Type B pancreatic cell (in vitro differentiated cells): ENCODE measurements at regions not wholly inside any gene's neighbourhood (a gene's known extent, or its start where the extent isn't known, plus 50 kb on each side); places are given as distances from the start of the nearest gene placed in this dataset.

Experiments
- DNase-seq: peaks from one replicate; pipeline ENCODE4 v3.0.0; 2021; ENCODE audit warnings: mixed read lengths; ENCODE audit not compliant: unreplicated experiment; ENCODE audit errors: extremely low spot score
- H3K27ac Mint-ChIP-seq: 2 replicates; pipeline ENCODE4 v1.8.0; 2021; ENCODE audit warnings: mild to moderate bottlenecking, mixed read lengths
- H3K27me3 Mint-ChIP-seq: 2 replicates; pipeline ENCODE4 v1.8.0; 2021; ENCODE audit warnings: mixed read lengths
- H3K36me3 Mint-ChIP-seq: 2 replicates; pipeline ENCODE4 v1.8.0; 2021; ENCODE audit warnings: mixed read lengths
- H3K4me1 Mint-ChIP-seq: one replicate; pipeline ENCODE4 v1.8.0; 2021; ENCODE audit warnings: mixed read lengths; ENCODE audit not compliant: unreplicated experiment
- H3K4me3 Mint-ChIP-seq: 2 replicates; pipeline ENCODE4 v1.8.0; 2021; ENCODE audit warnings: mild to moderate bottlenecking, mixed read lengths
- H3K9me3 Mint-ChIP-seq: 2 replicates; pipeline ENCODE4 v1.8.0; 2021; ENCODE audit warnings: mixed read lengths
- TF ChIP-seq, protein P1 (sequence below): fragments of 200-600 bp; sonication (generic); conservative IDR thresholded peaks from 2 replicates; pipeline ENCODE4 v1.5.0; 2021; ENCODE audit warnings: antibody characterized with exemption, mild to moderate bottlenecking

DNA sequence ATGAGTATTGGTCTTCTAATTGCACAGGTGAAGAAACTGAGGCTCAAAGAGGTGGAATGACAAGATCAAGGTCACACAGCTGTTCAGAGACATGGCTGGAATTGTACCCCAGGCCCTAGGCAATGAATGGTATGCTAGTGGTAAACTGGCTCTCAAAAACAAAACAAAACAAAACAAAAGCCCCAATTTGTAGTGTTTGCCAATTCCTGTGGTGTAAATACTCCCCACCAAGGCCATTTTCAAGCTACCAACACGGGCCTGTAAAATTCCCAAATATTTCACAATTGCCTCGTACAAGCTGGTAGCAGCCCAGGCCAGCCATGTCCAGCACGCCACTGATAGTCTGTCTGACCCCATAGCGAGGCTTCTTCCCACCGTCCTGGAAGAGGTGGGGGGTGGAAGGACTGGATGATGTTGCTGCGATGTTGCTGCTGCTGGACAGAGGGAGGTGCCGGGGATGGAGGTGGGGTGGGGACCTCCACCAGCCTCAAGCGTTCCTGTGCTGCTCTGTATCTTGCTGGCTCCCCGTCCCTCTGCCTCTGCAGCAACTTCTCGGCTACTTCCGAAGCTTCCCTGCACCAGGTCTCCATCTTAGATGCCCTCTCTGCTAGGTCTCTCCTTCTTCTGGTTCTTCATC, 62.2 kb upstream of the RUNX3 start:
- DNase-seq: no peak
- no peaks in the 10 kb centered on the region for H3K4me1 Mint-ChIP-seq
- no peaks in the 10 kb centered on the region for H3K9me3 Mint-ChIP-seq
- H3K36me3 Mint-ChIP-seq: no peaks in the 10 kb centered on the region
- no peak overlapping the region for H3K4me3 Mint-ChIP-seq
- H3K27ac Mint-ChIP-seq: no peak overlapping the region
- TF ChIP-seq, protein P1, sequence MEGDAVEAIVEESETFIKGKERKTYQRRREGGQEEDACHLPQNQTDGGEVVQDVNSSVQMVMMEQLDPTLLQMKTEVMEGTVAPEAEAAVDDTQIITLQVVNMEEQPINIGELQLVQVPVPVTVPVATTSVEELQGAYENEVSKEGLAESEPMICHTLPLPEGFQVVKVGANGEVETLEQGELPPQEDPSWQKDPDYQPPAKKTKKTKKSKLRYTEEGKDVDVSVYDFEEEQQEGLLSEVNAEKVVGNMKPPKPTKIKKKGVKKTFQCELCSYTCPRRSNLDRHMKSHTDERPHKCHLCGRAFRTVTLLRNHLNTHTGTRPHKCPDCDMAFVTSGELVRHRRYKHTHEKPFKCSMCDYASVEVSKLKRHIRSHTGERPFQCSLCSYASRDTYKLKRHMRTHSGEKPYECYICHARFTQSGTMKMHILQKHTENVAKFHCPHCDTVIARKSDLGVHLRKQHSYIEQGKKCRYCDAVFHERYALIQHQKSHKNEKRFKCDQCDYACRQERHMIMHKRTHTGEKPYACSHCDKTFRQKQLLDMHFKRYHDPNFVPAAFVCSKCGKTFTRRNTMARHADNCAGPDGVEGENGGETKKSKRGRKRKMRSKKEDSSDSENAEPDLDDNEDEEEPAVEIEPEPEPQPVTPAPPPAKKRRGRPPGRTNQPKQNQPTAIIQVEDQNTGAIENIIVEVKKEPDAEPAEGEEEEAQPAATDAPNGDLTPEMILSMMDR: no peak
- peaks cover 25% of the 10 kb centered on the region for H3K27me3 Mint-ChIP-seq

DNA sequence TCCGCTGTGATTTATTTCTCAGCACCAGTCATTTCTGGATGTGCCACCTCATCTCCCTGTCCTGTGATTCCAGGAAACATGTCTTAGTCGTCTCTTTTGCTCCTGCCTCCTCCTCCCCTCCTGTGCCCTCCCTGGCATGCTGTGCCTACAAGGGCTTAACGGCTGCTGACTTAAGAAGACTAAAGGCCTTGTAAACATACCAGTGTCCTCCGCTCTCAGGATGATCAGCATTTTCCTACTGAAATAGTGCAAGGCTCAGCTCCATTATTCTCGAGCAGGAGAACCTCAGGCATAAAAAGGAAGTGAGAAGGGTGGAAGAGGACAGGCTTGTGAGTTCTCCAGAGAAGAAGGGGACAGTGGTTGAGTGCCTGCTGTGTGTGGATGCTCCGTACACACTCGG, 61.6 kb upstream of the RUNX3 start:
- peaks cover 25% of the 10 kb centered on the region for H3K27me3 Mint-ChIP-seq
- H3K27ac Mint-ChIP-seq: no peak overlapping the region
- DNase-seq: no peak
- H3K4me1 Mint-ChIP-seq: no peaks in the 10 kb centered on the region
- no peak overlapping the region for H3K4me3 Mint-ChIP-seq
- no peaks in the 10 kb centered on the region for H3K9me3 Mint-ChIP-seq
- TF ChIP-seq, protein P1: no peak
- H3K36me3 Mint-ChIP-seq: no peaks in the 10 kb centered on the region

DNA sequence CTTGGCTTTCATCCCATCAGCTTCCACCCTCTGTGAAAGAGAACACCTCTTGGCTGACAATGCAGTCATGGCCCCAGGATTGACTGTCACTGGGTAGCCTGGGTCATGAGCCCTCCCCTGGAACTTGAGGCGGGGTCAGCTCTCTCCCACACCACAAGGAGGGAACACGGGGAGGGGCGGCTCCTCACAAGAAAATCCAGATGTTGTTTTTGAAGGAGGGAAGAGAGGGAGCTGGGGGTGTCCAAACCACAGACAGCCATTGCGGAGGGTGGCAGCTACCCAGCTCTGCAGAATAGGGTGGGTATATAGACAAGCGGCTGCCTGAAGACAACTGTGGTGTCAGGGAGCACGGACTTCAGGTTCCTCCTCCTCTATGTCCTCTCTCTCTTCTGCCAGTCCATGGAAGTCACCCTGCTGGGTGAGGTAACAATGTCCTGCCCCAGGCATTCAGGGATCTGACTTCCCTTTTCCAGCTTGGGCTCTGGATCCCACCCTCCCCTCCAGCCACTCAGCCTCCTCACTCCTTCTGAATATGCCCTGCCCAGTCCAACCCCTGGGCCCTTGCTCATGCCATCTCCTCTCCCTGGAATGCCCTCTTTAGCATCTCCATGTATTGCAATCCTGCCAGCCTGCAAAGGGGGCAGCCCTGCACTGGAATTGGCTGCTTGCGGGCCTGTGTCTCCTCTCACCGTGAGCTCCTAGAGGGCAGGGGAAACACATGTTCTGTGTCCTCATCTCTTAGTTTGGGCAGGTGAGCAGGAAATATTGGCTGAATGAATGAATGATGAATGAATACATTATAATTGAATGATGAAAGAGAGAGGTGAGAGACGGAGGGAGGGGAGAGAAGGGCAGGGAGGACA, 60.9 kb upstream of the RUNX3 start:
- Mint-ChIP-seq H3K27ac (no peak overlapping the region), H3K9me3 (no peaks in the 10 kb centered on the region), H3K27me3 (peaks cover 25% of the 10 kb centered on the region), H3K36me3 (no peaks in the 10 kb centered on the region), H3K4me1 (peaks cover 4% of the 10 kb centered on the region), H3K4me3 (no peak overlapping the region)
- TF ChIP-seq, protein P1: no peak
- DNase-seq: no peak

DNA sequence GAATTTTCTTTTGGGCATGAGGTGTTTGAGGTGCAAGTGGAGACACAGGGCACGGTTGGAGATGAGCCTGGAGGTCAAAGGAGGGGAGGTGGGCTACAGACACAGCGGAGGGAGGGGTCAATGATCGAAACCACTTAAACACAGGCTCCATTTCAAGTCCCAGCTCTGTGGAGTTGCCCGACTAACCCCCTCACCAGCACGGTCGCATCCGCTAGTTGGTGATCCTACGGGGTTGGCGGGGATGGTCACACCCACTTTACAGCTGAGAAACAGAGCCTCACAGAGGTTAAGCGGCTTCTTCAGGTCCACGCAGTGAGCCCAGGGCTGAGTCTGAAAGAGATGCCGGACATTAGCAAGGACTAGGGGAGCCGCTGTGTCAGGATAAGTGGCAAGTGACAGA, 60.1 kb upstream of the RUNX3 start:
- Mint-ChIP-seq H3K36me3 (no peaks in the 10 kb centered on the region), H3K27ac (no peak overlapping the region), H3K27me3 (peaks cover 25% of the 10 kb centered on the region), H3K4me1 (peaks cover 4% of the 10 kb centered on the region), H3K4me3 (no peak overlapping the region), H3K9me3 (no peaks in the 10 kb centered on the region)
- TF ChIP-seq, protein P1: no peak
- DNase-seq: no peak

DNA sequence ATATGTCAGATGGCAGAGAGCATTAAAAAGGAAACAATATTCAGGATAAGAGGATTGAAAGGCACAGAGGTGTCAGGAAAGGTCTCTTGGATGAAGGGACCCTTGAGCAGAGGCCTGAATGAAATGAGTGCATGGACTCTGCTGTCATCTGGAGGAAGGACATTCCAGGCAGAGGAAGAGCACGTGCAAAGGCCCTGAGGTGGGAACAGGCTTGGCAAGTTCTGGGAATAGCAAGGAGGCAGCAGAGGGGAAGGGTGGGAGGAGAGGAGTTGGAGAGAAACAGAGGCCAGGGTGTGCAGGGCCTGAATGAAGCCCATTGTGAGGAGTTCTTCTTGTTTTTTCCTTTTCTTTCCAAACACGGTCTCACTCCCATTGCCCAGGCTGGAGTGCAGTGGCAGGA, 59.0 kb upstream of the RUNX3 start:
- no peak for DNase-seq
- H3K4me3 Mint-ChIP-seq: no peak overlapping the region
- H3K27ac Mint-ChIP-seq: no peak overlapping the region
- H3K36me3 Mint-ChIP-seq: no peaks in the 10 kb centered on the region
- no peaks in the 10 kb centered on the region for H3K9me3 Mint-ChIP-seq
- H3K4me1 Mint-ChIP-seq: peaks cover 4% of the 10 kb centered on the region
- peaks cover 25% of the 10 kb centered on the region for H3K27me3 Mint-ChIP-seq
- TF ChIP-seq, protein P1: no peak
